ENCODE measurements at regions not wholly inside any gene's neighbourhood (a gene's known extent, or its start where the extent isn't known, plus 50 kb on each side); places are given as distances from the start of the nearest gene placed in this dataset.

- TF ChIP-seq EP300 (IDR thresholded peaks at IDR 0.05), result no peak
- TF ChIP-seq, protein P1, sequence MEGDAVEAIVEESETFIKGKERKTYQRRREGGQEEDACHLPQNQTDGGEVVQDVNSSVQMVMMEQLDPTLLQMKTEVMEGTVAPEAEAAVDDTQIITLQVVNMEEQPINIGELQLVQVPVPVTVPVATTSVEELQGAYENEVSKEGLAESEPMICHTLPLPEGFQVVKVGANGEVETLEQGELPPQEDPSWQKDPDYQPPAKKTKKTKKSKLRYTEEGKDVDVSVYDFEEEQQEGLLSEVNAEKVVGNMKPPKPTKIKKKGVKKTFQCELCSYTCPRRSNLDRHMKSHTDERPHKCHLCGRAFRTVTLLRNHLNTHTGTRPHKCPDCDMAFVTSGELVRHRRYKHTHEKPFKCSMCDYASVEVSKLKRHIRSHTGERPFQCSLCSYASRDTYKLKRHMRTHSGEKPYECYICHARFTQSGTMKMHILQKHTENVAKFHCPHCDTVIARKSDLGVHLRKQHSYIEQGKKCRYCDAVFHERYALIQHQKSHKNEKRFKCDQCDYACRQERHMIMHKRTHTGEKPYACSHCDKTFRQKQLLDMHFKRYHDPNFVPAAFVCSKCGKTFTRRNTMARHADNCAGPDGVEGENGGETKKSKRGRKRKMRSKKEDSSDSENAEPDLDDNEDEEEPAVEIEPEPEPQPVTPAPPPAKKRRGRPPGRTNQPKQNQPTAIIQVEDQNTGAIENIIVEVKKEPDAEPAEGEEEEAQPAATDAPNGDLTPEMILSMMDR (IDR thresholded peaks at IDR 0.05), result no peak
These were observed 126.8 kb upstream of the ZNF644 start for GRCh38 chr1:91148641-91149069.
